ENCODE measurements at regions not wholly inside any gene's neighbourhood (a gene's known extent, or its start where the extent isn't known, plus 50 kb on each side); places are given as distances from the start of the nearest gene placed in this dataset.

GRCh38 chr10:35971397-35971796 is 329.3 kb upstream of the FZD8 start:
- TF ChIP-seq CTCF (conservative IDR thresholded peaks at IDR 0.05) (no peak), ZFX (IDR thresholded peaks at IDR 0.05) (no peak)

Data from C4-2B (cell line).